WTC11 (cell line): ENCODE measurements at regions not wholly inside any gene's neighbourhood (a gene's known extent, or its start where the extent isn't known, plus 50 kb on each side); places are given as distances from the start of the nearest gene placed in this dataset.

Experiments used
- ATAC-seq: fragments of 200-7000 bp; cut with Tn5 transposase; 2 replicates; pipeline ENCODE4 v1.10.0; 2021; ENCODE audit warnings: mild to moderate bottlenecking, moderate library complexity
- CTCF ChIA-PET: fragments of 300-600 bp; sonication (Branson Sonifier 250); formaldehyde crosslinking; loops from one replicate; lab custom pipeline; 2021; ENCODE audit warnings: antibody characterized with exemption; lab: Charles Lee
- POLR2A ChIA-PET: fragments of 350-600 bp; sonication (Branson Sonifier 250); formaldehyde crosslinking; loops from one replicate; lab custom pipeline; 2021; ENCODE audit warnings: antibody characterized with exemption; lab: Charles Lee
- DNase-seq: peaks from one replicate; pipeline ENCODE4 v3.0.0; 2021; ENCODE audit warnings: low spot score
- H3K27ac Mint-ChIP-seq: 2 replicates; pipeline ENCODE4 v1.8.0; 2021; ENCODE audit warnings: mixed read lengths
- H3K27me3 Mint-ChIP-seq: 2 replicates; pipeline ENCODE4 v1.8.0; 2021; ENCODE audit warnings: low read depth, mild to moderate bottlenecking, moderate library complexity, mixed read lengths
- H3K36me3 Mint-ChIP-seq: 2 replicates; pipeline ENCODE4 v1.8.0; 2021; ENCODE audit warnings: mixed read lengths
- H3K4me1 Mint-ChIP-seq: 2 replicates; pipeline ENCODE4 v1.8.0; 2022; ENCODE audit warnings: mixed read lengths
- H3K4me3 Mint-ChIP-seq: 2 replicates; pipeline ENCODE4 v1.8.0; 2021; ENCODE audit warnings: mild to moderate bottlenecking, moderate library complexity, mixed read lengths
- H3K9me3 Mint-ChIP-seq: 2 replicates; pipeline ENCODE4 v1.8.0; 2021; ENCODE audit warnings: mixed read lengths
- CREB1 ChIP-seq: sonication (generic); formaldehyde crosslinking; IDR thresholded peaks from 2 replicates; pipeline ENCODE4 v1.8.0; 2023; ENCODE audit warnings: mild to moderate bottlenecking, missing genetic modification reagents
- ELF4 ChIP-seq: sonication (generic); formaldehyde crosslinking; IDR thresholded peaks from 2 replicates; pipeline ENCODE4 v1.8.1; 2022; ENCODE audit warnings: low read depth, mild to moderate bottlenecking, moderate library complexity, missing genetic modification reagents
- GRHL2 ChIP-seq: fragments of 250-450 bp; sonication (Bioruptor Pico); IDR thresholded peaks from 2 replicates; pipeline ENCODE4 v1.8.0; 2022; ENCODE audit warnings: mild to moderate bottlenecking, moderate library complexity; ENCODE audit not compliant: insufficient replicate concordance, severe bottlenecking
- MXD4 ChIP-seq: fragments of 250-450 bp; sonication (Bioruptor Pico); IDR thresholded peaks from 2 replicates; pipeline ENCODE4 v1.8.0; 2021; ENCODE audit warnings: mild to moderate bottlenecking, moderate library complexity, borderline replicate concordance
- NFE2L1 ChIP-seq: sonication (generic); formaldehyde crosslinking; IDR thresholded peaks from 2 replicates; pipeline ENCODE4 v1.8.1; 2023; ENCODE audit warnings: missing genetic modification reagents
- RELA ChIP-seq: sonication (generic); formaldehyde crosslinking; IDR thresholded peaks from 2 replicates; pipeline ENCODE4 v1.8.1; 2022; ENCODE audit warnings: missing genetic modification reagents, mild to moderate bottlenecking, borderline replicate concordance
- SMAD3 ChIP-seq: sonication (generic); formaldehyde crosslinking; IDR thresholded peaks from 2 replicates; pipeline ENCODE4 v1.8.0; 2022; ENCODE audit warnings: missing genetic modification reagents, mild to moderate bottlenecking, borderline replicate concordance
- SOX15 ChIP-seq: fragments of 250-450 bp; sonication (Bioruptor Pico); IDR thresholded peaks from 2 replicates; pipeline ENCODE4 v1.9.0; 2021; ENCODE audit warnings: mild to moderate bottlenecking
- TCF7 ChIP-seq: sonication (generic); formaldehyde crosslinking; IDR thresholded peaks from 2 replicates; pipeline ENCODE4 v1.8.0; 2022; ENCODE audit warnings: mild to moderate bottlenecking, low read depth, missing genetic modification reagents, moderate library complexity
- ZNF219 ChIP-seq: sonication (generic); formaldehyde crosslinking; IDR thresholded peaks from 2 replicates; pipeline ENCODE4 v1.8.0; 2023; ENCODE audit warnings: missing genetic modification reagents, mild to moderate bottlenecking, borderline replicate concordance
- ZNF671 ChIP-seq: fragments of 250-450 bp; sonication (Bioruptor Pico); IDR thresholded peaks from 2 replicates; pipeline ENCODE4 v1.8.0; 2021; ENCODE audit warnings: mild to moderate bottlenecking
- TF ChIP-seq, protein P1 (sequence below): sonication (generic); formaldehyde crosslinking; IDR thresholded peaks from 2 replicates; pipeline ENCODE4 v1.8.1; 2023; ENCODE audit warnings: mild to moderate bottlenecking, missing genetic modification reagents
- TF ChIP-seq, protein P2 (sequence below): sonication (generic); formaldehyde crosslinking; IDR thresholded peaks from 2 replicates; pipeline ENCODE4 v1.8.1; 2023; ENCODE audit warnings: mild to moderate bottlenecking, moderate library complexity, missing genetic modification reagents
- TF ChIP-seq, protein P3 (sequence below): sonication (generic); formaldehyde crosslinking; conservative IDR thresholded peaks from 2 replicates; pipeline ENCODE4 v1.8.1; 2022; ENCODE audit warnings: mild to moderate bottlenecking, missing genetic modification reagents
- TF ChIP-seq, protein P4 (sequence below): sonication (generic); formaldehyde crosslinking; IDR thresholded peaks from 2 replicates; pipeline ENCODE4 v1.8.0; 2022; ENCODE audit warnings: mild to moderate bottlenecking, missing genetic modification reagents
- TF ChIP-seq, protein P5 (sequence below): sonication (generic); formaldehyde crosslinking; IDR thresholded peaks from 2 replicates; pipeline ENCODE4 v1.8.1; 2023; ENCODE audit warnings: mild to moderate bottlenecking, missing genetic modification reagents, borderline replicate concordance
- TF ChIP-seq, protein P6 (sequence below): fragments of 250-450 bp; sonication (Bioruptor Pico); conservative IDR thresholded peaks from 2 replicates; pipeline ENCODE4 v1.9.0; 2021; ENCODE audit warnings: mild to moderate bottlenecking

DNA sequence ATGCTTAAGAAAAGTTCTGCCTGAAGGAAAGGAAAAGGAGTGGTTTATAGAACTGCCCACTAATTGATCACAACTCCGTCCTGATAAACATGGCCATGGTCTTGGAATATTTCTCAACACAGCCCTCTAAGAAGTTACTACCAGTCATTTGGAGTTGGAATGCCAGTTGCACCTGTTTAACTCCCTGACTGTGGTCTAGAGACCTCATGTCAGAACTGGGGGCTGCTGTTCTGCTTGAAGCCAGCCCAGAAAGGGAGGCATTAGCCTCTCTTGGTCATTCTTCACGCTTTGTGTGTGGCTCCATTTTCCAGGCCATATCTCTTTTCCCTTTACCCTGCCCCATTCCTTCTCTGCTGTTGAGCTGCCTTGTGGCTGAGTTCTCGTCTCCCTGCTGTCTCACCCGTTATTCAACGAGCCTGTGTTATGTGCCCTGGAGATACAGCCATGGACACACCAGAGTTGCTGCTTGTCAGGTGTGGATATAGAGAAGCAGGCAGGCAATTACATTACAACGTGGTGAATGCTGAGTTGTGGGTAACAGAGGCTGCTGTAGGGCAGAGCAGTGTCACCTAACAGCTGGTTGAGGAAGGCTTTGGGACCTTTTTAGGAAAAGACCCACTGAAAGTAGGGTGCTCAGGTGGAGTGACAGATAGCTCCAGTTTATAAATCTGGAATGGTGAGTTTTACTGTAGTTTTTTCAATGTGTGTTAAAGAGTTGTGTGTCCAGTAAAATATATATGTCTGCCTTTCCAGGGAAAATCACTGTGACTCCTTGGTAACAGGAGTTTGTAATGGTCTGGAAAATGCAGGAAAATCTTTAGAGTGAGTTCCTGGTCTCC lies 137.0 kb upstream of the IPO9 start (continued):
- no peak for TF ChIP-seq ZNF219
- no peak for TF ChIP-seq NFE2L1 (CRISPR knock-in tag)

DNA sequence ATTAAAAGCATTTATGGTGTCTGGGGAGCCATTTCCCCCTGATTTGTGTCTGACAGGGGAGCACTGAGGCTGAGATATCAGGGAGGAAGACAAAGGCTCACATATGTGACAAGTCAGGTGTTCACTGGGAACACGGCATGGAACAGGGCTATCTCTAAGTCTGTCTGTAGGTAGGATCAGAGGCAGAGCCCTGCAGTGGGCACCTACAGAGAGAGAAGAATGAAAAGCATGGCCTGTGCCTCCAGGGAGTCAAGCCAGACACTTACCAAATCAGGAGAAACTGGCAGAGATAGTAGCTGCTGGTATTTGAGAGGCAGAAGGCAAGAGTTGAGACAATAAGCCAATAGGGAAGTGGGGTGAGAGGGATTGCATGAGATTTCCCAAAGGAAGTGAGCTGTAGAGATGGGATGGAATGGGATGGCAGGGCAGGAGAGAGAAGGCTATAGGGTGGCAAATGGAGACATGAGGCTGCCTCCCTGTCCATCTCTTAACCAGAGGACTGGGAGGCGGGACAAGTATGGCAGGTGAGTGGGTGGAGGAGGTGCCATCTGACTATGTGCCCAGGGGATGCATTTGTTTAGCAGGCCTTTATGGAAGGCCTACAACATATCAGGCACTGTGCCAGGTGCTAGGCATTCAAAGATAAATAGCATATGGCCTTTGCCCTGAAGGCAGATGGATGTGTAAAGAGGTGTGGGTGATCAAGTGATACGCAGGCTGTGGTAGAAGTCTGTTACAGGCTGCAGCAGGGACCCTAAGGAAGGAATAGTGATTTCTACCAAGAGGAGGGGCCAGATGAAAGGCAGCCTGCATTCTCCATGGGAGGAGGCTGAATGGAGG lies 136.2 kb upstream of the IPO9 start:
- ATAC-seq: no peak
- H3K9me3 Mint-ChIP-seq: peaks cover 3% of the 10 kb centered on the region; the same call in 1 of the 2 replicates
- no peak overlapping the region for H3K27ac Mint-ChIP-seq
- TF ChIP-seq, protein P1, sequence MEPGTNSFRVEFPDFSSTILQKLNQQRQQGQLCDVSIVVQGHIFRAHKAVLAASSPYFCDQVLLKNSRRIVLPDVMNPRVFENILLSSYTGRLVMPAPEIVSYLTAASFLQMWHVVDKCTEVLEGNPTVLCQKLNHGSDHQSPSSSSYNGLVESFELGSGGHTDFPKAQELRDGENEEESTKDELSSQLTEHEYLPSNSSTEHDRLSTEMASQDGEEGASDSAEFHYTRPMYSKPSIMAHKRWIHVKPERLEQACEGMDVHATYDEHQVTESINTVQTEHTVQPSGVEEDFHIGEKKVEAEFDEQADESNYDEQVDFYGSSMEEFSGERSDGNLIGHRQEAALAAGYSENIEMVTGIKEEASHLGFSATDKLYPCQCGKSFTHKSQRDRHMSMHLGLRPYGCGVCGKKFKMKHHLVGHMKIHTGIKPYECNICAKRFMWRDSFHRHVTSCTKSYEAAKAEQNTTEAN (CRISPR knock-in tag): no peak
- no peak for TF ChIP-seq ZNF219
- TF ChIP-seq, protein P2, sequence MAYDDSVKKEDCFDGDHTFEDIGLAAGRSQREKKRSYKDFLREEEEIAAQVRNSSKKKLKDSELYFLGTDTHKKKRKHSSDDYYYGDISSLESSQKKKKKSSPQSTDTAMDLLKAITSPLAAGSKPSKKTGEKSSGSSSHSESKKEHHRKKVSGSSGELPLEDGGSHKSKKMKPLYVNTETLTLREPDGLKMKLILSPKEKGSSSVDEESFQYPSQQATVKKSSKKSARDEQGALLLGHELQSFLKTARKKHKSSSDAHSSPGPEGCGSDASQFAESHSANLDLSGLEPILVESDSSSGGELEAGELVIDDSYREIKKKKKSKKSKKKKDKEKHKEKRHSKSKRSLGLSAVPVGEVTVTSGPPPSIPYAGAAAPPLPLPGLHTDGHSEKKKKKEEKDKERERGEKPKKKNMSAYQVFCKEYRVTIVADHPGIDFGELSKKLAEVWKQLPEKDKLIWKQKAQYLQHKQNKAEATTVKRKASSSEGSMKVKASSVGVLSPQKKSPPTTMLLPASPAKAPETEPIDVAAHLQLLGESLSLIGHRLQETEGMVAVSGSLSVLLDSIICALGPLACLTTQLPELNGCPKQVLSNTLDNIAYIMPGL (CRISPR knock-in tag): no peak
- TF ChIP-seq, all 79 proteins: peak for 0
- Mint-ChIP-seq H3K4me3 (no peak overlapping the region), H3K27me3 (no peaks in the 10 kb centered on the region; the same call in 1 of the 2 replicates), H3K36me3 (no peaks in the 10 kb centered on the region), H3K4me1 (peaks cover 25% of the 10 kb centered on the region)
- DNase-seq: no peak
- POLR2A ChIA-PET: interaction anchor here (1.0 kb wide), 1 partner anchor 101 kb away, joined by 3 read pairs; no protein-coding TSS in a partner anchor
- CTCF ChIA-PET: interaction anchor here (2.5 to 4.6 kb wide), 3 partner anchors 12 to 102 kb away, joined by 8 to 26 read pairs (median 19); no protein-coding TSS in a partner anchor

DNA sequence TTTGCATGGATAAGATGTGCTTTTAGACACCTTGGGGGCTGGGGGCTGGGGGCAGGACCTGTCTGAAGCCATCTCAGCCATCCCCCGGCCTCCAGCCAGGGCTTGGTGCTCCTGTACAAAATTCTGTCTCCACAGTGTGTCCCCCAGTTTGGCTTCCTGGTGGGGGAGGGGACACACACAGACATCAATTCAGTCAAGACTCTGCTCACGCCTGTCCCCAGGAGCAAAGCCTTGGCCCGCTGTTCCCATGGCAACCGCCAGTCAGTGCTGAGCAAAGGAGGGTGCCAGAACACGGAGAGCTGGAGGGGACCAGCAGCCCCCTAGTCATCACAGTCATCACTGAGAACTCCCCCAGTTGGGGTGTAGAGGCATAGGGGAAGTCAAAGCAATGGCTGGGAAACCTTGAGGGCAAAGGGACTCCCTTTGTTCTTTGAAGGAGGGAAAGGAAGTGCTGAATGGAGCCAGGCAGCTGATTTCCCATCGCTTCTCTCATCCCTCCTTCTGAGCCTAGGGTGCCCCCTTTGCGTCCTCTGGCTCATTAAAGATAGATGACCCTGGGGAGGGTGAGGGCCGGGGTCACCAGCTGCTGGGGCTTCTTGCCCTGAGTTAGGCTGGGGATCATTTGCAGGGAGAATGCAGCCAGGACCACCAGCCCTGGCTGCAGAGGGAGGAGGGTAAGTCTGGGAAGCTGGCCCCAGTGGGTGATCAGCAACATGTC lies 134.9 kb upstream of the IPO9 start:
- peaks cover 3% of the 10 kb centered on the region; the same call in 1 of the 2 replicates for H3K9me3 Mint-ChIP-seq
- H3K27me3 Mint-ChIP-seq: no peaks in the 10 kb centered on the region; the same call in 1 of the 2 replicates
- H3K36me3 Mint-ChIP-seq: no peaks in the 10 kb centered on the region
- ChIA-PET POLR2A (no interaction called here), CTCF (interaction anchor here (0.7 to 4.6 kb wide), 10 partner anchors 10 to 666 kb away, joined by 3 to 26 read pairs (median 6); no protein-coding TSS in a partner anchor)
- no peak overlapping the region for H3K4me3 Mint-ChIP-seq
- peak; percentile 58 for DNase-seq
- H3K4me1 Mint-ChIP-seq: peaks cover 12% of the 10 kb centered on the region
- no peak overlapping the region for H3K27ac Mint-ChIP-seq
- peak; percentile 67 for ATAC-seq
- TF ChIP-seq TCF7: no peak
- no peak for TF ChIP-seq SMAD3 (CRISPR knock-in tag)
- no peak for TF ChIP-seq SOX15 (CRISPR knock-in tag)
- TF ChIP-seq CREB1 (CRISPR knock-in tag): no peak
- TF ChIP-seq, protein P3, sequence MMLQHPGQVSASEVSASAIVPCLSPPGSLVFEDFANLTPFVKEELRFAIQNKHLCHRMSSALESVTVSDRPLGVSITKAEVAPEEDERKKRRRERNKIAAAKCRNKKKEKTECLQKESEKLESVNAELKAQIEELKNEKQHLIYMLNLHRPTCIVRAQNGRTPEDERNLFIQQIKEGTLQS (CRISPR knock-in tag): no peak
- TF ChIP-seq MXD4 (CRISPR knock-in tag): no peak
- no peak for TF ChIP-seq ELF4 (CRISPR knock-in tag)
- no peak for TF ChIP-seq RELA (CRISPR knock-in tag)
- TF ChIP-seq, protein P4, sequence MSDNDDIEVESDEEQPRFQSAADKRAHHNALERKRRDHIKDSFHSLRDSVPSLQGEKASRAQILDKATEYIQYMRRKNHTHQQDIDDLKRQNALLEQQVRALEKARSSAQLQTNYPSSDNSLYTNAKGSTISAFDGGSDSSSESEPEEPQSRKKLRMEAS (CRISPR knock-in tag): no peak
- TF ChIP-seq GRHL2 (CRISPR knock-in tag): no peak
- TF ChIP-seq, protein P5, sequence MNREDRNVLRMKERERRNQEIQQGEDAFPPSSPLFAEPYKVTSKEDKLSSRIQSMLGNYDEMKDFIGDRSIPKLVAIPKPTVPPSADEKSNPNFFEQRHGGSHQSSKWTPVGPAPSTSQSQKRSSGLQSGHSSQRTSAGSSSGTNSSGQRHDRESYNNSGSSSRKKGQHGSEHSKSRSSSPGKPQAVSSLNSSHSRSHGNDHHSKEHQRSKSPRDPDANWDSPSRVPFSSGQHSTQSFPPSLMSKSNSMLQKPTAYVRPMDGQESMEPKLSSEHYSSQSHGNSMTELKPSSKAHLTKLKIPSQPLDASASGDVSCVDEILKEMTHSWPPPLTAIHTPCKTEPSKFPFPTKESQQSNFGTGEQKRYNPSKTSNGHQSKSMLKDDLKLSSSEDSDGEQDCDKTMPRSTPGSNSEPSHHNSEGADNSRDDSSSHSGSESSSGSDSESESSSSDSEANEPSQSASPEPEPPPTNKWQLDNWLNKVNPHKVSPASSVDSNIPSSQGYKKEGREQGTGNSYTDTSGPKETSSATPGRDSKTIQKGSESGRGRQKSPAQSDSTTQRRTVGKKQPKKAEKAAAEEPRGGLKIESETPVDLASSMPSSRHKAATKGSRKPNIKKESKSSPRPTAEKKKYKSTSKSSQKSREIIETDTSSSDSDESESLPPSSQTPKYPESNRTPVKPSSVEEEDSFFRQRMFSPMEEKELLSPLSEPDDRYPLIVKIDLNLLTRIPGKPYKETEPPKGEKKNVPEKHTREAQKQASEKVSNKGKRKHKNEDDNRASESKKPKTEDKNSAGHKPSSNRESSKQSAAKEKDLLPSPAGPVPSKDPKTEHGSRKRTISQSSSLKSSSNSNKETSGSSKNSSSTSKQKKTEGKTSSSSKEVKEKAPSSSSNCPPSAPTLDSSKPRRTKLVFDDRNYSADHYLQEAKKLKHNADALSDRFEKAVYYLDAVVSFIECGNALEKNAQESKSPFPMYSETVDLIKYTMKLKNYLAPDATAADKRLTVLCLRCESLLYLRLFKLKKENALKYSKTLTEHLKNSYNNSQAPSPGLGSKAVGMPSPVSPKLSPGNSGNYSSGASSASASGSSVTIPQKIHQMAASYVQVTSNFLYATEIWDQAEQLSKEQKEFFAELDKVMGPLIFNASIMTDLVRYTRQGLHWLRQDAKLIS (CRISPR knock-in tag): no peak
- TF ChIP-seq, protein P6, sequence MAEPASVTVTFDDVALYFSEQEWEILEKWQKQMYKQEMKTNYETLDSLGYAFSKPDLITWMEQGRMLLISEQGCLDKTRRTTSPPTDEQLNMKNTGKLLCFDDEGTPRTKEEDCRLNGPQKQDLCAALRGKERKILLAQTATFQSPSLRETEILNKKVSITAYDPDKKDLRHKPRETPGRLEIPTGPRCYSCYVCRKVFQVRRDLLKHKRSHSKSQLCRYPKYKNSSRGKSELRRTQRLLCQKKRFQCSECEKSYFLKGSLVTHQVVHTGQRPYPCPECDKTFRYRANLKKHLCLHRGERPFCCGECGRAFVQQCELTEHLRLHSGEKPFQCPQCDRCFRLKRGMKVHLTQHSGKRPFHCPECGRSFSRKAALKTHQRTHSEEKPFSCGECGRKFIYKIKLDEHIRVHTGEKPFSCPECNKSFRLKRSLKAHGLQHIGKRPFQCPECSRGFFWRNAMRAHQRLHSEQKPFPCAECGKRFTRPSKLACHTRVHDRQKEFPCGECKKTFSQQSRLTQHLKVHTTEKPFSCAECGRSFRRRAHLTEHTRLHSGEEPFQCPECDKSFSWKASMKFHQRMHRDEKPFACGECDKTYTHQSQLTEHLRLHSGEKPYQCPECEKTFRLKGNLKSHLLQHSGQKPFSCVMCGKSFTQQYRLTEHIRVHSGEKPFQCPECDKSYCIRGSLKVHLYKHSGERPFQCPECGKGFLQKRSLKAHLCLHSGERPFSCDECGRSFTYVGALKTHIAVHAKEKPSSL: no peak
- TF ChIP-seq ZNF671 (CRISPR knock-in tag): no peak
